GM18499 (cell line): ENCODE measurements at regions not wholly inside any gene's neighbourhood (a gene's known extent, or its start where the extent isn't known, plus 50 kb on each side); places are given as distances from the start of the nearest gene placed in this dataset.
"Not testable (repeated sequence)": the region's sequence is repeated elsewhere in the genome, so short reads cannot be mapped to it uniquely, and the experiment has no call there.

Experiments used
- ATAC-seq: cut with Tn5 transposase; IDR thresholded peaks from one replicate; pipeline ENCODE4 v1.9.1; 2021; ENCODE audit warnings: moderate number of reproducible peaks; ENCODE audit not compliant: insufficient read depth, unreplicated experiment

- no peak for ATAC-seq
These were observed 220.4 kb upstream of the TFPI start for GRCh38 chr2:187774551-187775071.

DNA sequence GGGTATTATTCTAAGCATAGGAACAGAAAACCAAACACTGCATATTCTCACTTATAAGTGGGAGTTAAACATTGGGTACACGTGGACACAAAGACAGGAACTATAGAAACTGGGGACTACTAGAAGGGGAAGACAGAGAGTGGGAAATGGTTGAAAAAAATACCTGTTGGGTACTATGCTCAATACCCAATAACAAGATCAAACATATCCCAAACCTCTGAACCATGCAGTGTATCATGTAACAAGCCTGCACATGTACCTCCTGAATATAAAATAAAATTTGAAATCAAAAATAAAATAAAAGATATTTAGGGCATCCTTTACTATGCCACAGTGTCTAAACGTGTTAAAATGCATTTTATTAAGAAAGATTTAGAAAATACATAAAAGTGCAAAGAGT is 221.0 kb upstream of the TFPI start:
- ATAC-seq, result no peak

- no peak for ATAC-seq
These were observed 221.4 kb upstream of the TFPI start for GRCh38 chr2:187775651-187776050.

DNA sequence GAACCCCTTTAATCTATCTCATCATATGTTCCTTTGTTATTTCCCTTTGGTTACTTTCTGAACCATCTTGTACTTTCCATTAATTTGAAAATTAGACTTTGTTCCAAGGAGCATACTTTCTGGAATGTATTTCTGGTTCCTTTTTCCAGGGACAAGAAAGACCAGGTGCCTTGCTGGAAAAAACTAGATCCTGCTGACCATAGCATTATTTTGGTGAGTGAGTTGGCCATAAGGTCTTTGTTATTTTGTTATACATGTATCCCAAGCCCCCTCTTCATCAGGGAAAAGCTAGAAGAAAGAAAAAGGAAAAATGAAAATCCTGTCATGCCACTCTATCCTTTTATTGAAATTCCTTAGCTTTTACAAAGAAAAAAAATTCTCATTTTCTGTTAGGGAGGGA is 228.1 kb upstream of the TFPI start:
- no peak for ATAC-seq

DNA sequence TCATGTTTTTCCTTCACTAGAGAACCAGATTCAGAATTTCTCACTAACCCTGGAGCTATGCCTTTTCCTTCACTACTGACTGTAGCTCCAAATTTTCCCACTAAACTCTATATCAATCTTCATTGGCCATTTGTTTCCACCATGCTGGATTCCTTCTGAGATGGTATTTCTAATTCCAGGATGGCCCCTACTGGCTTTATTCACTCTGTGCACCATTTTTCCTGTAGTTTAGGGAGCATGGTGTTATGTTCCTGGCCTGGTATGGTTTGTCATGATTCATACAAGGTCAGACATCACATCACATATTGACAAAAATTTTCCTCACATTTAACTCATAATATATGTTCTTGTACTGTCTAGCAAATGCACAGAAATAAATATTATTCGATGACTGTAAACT is 229.2 kb upstream of the TFPI start:
- no peak for ATAC-seq

GRCh38 chr2:187784138-187784537 is 229.9 kb upstream of the TFPI start:
- ATAC-seq, result not testable (repeated sequence)

DNA sequence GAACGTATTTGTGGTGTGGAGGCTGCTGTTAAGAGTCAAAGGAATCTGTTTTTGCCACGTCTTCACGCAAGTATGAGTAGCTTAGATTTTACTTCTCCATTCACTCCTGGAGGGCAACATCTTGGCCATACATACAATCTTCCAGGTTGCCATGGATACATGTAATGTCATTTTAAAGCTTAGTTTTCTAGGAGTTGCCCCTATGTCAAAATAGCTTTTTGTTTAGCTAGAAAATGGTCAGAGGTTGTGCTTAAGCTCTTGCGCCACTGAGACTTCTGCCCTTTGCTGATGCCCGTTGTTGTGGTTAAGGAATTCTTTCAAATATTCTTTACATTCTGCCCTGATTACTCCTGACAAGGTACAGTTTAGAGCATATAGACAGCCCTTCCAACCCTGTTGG is 245.4 kb upstream of the TFPI start:
- ATAC-seq, result no peak

- ATAC-seq, result no peak
These were observed 249.6 kb upstream of the TFPI start for GRCh38 chr2:187803816-187804215.

DNA sequence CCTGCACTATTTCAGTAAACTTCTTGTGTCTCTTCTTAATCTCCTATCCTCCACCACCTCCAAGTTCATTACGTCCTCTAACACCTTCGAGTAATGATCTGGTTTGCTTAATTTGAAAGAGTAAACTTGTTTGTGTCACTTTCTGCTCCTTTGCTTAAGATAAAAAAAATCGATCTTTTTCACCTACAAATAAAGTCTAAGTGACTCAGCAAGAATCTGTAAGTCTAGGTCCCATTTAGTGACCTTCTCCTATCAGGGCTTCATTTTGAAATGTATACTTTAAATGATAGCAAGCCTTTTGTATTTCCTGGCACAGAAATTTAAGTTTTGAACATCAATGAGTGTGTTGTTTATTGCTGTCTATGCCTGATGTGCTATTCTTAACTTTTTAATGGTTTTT is 260.9 kb upstream of the TFPI start:
- ATAC-seq, result no peak

- no peak for ATAC-seq
These were observed 265.4 kb upstream of the TFPI start for GRCh38 chr2:187819624-187820023.

DNA sequence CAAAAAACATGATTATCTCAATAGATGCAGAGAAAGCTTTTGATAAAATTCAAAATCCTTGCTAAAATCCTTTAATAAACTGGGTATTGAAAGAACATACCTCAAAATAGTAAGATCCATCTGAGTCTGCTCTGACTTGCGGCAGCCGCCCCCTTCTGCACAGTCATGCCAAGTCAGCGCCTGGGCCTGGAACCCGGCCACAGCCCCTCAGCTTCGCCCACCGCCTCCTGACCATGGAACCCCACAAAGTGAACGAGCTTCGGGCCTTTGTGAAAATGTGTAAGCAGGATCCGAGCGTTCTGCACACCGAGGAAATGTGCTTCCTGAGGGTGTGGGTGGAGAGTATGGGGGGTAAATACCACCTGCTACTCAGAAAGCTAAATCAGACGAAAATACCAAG is 270.9 kb upstream of the TFPI start:
- ATAC-seq, result no peak

DNA sequence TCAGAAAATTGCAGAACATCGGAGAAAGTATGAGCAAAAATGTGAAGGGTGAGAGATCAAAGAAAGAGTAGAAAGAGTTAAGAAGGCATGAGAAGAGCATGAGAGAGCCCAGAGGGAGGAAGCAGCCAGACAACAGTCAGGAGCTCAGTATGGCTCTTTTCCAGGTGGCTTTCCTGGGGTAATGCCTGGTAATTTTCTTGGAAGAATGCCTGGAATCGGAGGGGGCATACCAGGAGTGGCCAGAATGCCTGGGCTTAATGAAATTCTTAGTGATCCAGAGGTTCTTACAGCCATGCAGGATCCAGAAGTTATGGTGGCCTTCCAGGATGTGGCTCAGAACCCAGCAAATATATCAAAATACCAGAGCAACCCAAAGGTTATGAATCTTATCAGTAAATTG is 271.8 kb upstream of the TFPI start:
- no peak for ATAC-seq

DNA sequence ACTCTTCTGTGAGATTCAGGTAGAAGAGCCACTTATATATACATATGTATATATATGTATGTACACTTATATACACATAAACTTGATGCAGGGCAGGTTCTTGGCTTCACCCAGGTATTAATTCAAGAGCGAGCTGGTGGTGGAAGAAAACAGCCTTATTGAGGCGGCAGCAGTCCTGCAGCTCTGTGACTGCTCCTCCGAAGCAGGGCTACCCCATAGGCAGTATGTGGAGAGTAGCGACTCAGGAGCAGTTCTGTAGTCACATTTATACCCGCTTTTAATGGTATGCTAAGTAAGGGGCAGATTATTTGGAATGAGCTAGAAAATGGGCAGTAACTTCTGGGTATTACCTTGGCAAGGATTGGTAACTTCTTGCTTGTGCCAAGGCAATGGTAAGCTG is 280.6 kb upstream of the TFPI start:
- ATAC-seq, result no peak

DNA sequence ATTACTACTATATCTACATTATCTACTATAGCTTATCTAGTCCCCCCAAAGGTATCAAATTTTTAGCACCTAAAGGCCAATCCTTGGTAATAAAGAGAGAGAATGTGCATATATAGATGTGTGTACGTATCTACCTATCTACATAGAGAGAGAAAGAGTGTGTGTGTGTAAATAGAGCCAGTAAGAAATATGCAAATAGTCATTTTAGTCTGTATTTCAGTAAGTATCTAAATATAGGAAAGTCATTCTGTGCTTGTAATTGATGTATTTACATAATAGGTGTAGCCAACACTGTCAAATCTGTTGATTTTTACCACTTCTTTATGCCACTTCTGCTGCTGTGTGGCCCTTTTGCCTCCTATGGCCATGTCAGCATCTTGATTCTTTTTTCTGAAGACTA is 284.5 kb upstream of the TFPI start:
- no peak for ATAC-seq

- no peak for ATAC-seq
These were observed 288.1 kb upstream of the TFPI start for GRCh38 chr2:187842315-187842714.

DNA sequence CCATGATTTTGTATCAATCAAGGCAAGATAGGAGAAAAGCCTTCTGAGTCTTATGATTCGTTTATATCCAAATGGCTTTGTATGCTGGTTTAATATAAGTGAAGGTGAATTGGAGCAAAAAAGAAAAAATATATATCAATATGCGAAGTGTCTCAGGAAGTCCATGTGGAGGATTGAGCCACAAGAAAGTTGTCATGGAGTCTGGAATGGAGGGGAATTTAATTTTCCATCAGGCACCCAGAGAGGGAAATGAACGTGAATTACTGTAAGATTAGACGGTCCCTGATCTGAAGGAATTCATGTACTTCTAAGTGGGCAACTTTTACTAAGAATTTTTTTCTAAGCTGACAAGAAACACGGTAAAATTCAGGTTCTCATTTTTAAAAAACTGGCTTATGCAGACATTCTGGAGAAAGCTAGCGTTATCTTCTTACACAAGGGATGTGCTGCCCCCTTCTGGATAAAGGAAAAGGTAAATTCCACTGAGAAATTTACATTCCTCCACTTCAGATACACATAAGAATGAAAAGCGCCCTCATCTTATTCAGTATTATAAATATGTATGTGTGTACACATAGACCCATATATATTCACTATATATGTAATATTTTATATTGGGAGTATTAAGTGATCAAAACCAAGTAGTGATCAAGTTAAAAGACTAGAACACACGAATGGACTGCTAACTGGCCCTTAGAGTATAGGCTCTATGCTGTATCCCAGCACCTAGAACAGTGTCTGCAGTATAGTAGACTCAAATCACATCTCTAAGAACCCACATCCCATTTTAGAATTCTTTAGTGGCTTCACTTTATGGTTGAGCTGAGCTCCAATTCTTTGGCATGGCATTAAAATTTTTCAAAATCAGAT is 289.0 kb upstream of the TFPI start:
- no peak for ATAC-seq

DNA sequence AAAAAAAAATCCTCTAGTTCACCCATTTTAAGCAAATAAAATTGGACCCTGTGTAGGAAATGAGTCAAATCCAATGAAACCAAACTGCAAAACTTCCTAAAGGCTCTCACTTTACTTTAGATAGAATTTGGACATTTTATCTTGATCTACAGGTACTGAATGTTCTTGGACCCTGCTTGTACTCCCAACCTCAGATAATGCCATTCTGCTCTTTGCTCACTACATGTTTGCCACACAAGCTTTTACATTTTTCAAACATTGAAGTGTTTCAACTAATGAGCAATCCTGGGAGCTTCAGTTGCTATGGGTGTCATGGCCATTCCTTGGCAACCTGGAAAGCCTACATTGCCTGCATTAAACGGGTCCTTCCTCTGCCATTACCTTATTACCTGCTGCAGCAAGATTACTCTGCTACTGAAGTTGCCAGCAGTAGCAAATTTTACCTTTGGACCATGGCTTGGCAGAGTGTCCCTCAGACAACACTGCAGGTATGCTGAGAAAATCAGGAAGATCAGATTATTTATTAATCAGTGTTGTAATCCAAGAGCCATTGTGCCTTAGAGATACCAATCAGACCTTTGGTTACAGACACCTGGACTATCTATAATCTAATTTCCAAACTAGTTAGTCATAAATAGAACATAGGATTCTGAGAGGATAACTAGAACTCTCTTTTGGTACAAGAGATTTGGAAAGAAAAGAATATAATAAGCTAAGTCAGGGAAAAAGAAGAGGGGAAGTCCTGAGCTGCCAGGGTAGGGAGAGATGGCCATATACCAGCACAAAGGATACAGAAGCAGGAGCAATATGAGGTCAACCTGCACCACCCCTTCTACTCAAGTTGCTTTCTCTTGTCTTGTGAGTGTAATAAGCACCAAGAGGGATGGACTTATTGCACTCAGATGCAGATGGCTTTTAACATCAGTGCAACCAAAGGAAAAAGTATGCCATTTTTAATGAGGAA is 293.3 kb upstream of the TFPI start:
- ATAC-seq, result no peak

DNA sequence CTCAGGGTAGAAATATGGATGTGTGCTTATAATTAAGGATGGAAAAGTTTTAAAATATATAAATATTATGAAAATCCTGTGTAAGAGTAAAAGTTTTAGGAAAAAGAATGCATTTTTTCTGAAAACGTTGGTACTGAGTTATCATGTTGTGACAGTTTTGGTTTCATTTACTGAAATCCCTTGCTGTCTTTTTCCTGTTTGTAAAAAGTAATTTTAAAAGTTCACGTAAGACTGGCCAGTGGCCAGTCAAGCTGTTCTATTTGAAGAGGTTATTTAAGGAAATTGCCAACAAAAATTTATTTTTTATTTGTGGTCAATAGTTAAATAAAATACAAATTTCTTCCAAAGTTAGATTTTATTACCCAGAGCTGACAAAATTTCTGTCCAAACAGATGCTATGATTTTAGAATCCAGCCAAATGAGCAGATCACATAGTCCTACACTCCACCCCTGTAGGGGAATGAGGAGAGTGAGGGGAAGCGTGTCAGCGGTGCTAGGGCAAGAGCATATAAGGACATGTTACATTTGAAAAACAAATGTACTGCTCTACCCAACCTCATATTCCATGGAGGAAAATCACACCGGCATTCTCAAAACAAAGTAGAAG is 297.8 kb upstream of the TFPI start:
- ATAC-seq, result no peak

- ATAC-seq, result no peak
These were observed 299.2 kb upstream of the TFPI start for GRCh38 chr2:187853381-187853791.

DNA sequence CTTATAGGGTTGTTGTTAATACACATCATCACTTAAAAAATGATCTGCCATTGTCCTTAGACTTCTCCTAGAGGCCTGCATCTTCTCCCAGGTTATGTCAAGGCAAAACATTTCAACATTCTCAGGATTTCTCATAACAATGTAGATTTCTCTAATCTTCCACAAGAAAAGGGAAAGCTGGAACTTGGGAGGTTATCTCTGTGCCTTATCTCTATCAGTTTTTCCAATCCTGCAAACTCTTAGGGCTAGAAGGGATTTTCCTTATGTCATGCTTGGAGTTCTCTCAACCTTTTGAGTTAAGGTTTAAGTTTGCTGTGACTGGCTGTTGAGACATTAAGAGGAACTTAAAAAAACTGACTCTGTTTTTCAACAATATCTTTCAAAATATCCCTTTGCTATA is 300.6 kb upstream of the TFPI start:
- ATAC-seq, result no peak

DNA sequence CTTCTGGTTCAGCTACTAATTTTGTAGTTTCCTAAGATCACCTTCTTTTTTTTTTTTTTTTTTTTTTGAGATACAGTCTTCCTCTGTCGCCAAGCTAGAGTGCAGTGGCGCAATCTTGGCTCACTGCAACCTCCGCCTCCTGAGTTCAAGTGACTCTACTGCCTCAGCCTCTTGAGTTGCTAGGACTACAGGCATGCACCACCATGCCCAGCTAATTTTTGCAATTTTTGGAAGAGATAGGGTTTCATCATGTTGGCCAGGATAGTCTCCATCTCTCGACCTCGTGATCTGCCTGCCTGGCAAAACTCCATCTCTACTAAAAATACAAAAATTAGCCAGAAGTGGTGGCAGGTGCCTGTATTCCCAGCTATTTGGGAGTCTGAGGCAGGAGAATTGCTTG is 301.5 kb upstream of the TFPI start:
- ATAC-seq, result no peak
